DMS79 (cell line): ENCODE measurements at regions not wholly inside any gene's neighbourhood (a gene's known extent, or its start where the extent isn't known, plus 50 kb on each side); places are given as distances from the start of the nearest gene placed in this dataset.
A peak's percentile ranks its signal among the peaks of the same experiment; 100 is the strongest.

Source experiments
- DNase-seq: peaks from one replicate; lab custom pipeline; 2025; lab: John Stamatoyannopoulos, UW

- DNase-seq, result no peak
Observed at GRCh38 chr2:204228169-204228886, 291.8 kb downstream of the ICOS start.

GRCh38 chr2:204234248-204234647 is 297.7 kb downstream of the ICOS start:
- no peak for DNase-seq

GRCh38 chr2:204234879-204235278 is 298.3 kb downstream of the ICOS start:
- no peak for DNase-seq

- DNase-seq, result no peak
Observed at GRCh38 chr2:204237416-204237815, 300.9 kb downstream of the ICOS start.

GRCh38 chr2:204239411-204240165 is 303.0 kb downstream of the ICOS start:
- DNase-seq, result no peak

GRCh38 chr2:204240961-204241360 is 304.3 kb upstream of the PARD3B start:
- DNase-seq, result no peak

GRCh38 chr2:204249437-204249836 is 295.8 kb upstream of the PARD3B start:
- no peak for DNase-seq

GRCh38 chr2:204250692-204251091 is 294.6 kb upstream of the PARD3B start:
- DNase-seq, result no peak

GRCh38 chr2:204251158-204251997 is 293.9 kb upstream of the PARD3B start:
- no peak for DNase-seq

GRCh38 chr2:204251998-204252376 is 293.3 kb upstream of the PARD3B start:
- no peak for DNase-seq

- DNase-seq, result no peak
Observed at GRCh38 chr2:204255071-204255470, 290.2 kb upstream of the PARD3B start.

- DNase-seq, result no peak
Observed at GRCh38 chr2:204255526-204255925, 289.7 kb upstream of the PARD3B start.

GRCh38 chr2:204257781-204258180 is 287.5 kb upstream of the PARD3B start:
- DNase-seq, result no peak

- no peak for DNase-seq
Observed at GRCh38 chr2:204258890-204259289, 286.4 kb upstream of the PARD3B start.

- DNase-seq, result peak; percentile 46
Observed at GRCh38 chr2:204260162-204260877, 285.0 kb upstream of the PARD3B start.

- no peak for DNase-seq
Observed at GRCh38 chr2:204260901-204261300, 284.4 kb upstream of the PARD3B start.

GRCh38 chr2:204261846-204262245 is 283.4 kb upstream of the PARD3B start:
- no peak for DNase-seq

- no peak for DNase-seq
Observed at GRCh38 chr2:204264085-204264553, 281.2 kb upstream of the PARD3B start.

GRCh38 chr2:204264621-204265140 is 280.6 kb upstream of the PARD3B start:
- no peak for DNase-seq

GRCh38 chr2:204265681-204266181 is 279.5 kb upstream of the PARD3B start:
- DNase-seq, result peak; percentile 97

- DNase-seq, result no peak
Observed at GRCh38 chr2:204268458-204268857, 276.8 kb upstream of the PARD3B start.
